ENCODE measurements at regions not wholly inside any gene's neighbourhood (a gene's known extent, or its start where the extent isn't known, plus 50 kb on each side); places are given as distances from the start of the nearest gene placed in this dataset.
A peak's percentile ranks its signal among the peaks of the same experiment; 100 is the strongest.

DNA sequence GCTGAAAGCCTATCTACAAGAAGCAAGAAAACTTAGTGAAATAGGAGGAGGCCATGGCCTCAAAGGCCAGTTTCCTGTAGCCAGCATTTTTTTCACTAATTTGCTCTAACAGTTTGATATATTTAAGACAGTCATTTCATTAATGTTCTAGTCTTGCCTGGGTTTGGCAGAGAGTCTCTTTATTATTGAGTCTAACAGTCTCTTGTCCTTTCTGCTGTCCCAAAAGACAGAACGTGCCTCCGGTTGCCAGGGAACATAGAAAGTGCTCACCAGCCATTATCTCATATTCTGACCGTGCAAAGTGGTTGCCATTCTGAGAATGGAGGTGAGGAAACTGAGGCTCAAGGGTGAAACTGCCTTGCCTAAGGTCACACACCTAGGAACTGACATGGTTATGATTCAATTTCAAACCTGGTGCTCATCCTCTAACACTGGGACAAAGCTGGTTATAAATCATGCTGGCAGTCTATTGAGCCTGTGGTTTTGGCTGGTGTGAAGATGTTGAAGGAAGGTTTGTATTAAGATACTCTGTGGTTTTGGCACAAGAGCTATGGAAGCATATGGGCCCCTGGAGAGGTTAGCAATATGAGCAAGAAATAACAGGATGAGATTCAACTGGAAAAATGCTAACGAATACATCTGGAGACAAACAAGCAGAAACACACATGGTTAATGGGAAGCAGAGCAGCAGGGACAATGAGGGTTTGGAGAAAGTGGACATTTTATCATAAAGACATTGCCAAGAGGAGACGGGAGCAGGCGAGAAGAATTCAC lies 903.3 kb upstream of the KLHL29 start (continued):
- TF ChIP-seq NR1H2 (CRISPR knock-in tag; IDR thresholded peaks at IDR 0.05), result no peak

DNA sequence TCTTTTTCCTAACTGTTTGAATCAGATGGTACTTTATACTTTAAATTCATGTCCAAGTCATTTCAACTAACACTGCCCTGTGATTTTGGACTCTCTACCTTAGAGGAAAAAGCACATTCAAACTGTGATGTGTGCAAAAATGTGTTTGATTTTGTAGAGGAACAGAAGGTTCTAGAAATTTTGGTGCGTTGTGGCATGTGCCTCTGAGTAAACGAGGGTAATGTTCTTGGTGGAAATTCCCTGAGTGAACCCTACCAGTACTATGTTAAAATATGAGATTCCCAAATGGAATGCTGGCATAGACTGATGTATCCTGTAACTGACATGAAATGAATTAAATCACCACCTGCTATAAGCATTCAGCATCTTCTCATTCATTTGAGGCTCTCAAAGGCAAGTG lies 901.9 kb upstream of the KLHL29 start:
- TF ChIP-seq ZNF671 (CRISPR knock-in tag; IDR thresholded peaks at IDR 0.05) (no peak), SMAD4 (CRISPR knock-in tag; IDR thresholded peaks at IDR 0.05) (no peak)
- TF ChIP-seq, protein P1, sequence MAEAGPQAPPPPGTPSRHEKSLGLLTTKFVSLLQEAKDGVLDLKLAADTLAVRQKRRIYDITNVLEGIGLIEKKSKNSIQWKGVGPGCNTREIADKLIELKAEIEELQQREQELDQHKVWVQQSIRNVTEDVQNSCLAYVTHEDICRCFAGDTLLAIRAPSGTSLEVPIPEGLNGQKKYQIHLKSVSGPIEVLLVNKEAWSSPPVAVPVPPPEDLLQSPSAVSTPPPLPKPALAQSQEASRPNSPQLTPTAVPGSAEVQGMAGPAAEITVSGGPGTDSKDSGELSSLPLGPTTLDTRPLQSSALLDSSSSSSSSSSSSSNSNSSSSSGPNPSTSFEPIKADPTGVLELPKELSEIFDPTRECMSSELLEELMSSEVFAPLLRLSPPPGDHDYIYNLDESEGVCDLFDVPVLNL (CRISPR knock-in tag; IDR thresholded peaks at IDR 0.05; ENCODE audit: borderline replicate concordance, low read depth), result no peak
- TF ChIP-seq, protein P2, sequence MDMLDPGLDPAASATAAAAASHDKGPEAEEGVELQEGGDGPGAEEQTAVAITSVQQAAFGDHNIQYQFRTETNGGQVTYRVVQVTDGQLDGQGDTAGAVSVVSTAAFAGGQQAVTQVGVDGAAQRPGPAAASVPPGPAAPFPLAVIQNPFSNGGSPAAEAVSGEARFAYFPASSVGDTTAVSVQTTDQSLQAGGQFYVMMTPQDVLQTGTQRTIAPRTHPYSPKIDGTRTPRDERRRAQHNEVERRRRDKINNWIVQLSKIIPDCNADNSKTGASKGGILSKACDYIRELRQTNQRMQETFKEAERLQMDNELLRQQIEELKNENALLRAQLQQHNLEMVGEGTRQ (CRISPR knock-in tag; IDR thresholded peaks at IDR 0.05), result no peak
- TF ChIP-seq, protein P3, sequence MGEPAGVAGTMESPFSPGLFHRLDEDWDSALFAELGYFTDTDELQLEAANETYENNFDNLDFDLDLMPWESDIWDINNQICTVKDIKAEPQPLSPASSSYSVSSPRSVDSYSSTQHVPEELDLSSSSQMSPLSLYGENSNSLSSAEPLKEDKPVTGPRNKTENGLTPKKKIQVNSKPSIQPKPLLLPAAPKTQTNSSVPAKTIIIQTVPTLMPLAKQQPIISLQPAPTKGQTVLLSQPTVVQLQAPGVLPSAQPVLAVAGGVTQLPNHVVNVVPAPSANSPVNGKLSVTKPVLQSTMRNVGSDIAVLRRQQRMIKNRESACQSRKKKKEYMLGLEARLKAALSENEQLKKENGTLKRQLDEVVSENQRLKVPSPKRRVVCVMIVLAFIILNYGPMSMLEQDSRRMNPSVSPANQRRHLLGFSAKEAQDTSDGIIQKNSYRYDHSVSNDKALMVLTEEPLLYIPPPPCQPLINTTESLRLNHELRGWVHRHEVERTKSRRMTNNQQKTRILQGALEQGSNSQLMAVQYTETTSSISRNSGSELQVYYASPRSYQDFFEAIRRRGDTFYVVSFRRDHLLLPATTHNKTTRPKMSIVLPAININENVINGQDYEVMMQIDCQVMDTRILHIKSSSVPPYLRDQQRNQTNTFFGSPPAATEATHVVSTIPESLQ (CRISPR knock-in tag; IDR thresholded peaks at IDR 0.05), result no peak
- TF ChIP-seq, protein P4, sequence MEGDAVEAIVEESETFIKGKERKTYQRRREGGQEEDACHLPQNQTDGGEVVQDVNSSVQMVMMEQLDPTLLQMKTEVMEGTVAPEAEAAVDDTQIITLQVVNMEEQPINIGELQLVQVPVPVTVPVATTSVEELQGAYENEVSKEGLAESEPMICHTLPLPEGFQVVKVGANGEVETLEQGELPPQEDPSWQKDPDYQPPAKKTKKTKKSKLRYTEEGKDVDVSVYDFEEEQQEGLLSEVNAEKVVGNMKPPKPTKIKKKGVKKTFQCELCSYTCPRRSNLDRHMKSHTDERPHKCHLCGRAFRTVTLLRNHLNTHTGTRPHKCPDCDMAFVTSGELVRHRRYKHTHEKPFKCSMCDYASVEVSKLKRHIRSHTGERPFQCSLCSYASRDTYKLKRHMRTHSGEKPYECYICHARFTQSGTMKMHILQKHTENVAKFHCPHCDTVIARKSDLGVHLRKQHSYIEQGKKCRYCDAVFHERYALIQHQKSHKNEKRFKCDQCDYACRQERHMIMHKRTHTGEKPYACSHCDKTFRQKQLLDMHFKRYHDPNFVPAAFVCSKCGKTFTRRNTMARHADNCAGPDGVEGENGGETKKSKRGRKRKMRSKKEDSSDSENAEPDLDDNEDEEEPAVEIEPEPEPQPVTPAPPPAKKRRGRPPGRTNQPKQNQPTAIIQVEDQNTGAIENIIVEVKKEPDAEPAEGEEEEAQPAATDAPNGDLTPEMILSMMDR (IDR thresholded peaks at IDR 0.05), result no peak
- TF ChIP-seq, protein P5, sequence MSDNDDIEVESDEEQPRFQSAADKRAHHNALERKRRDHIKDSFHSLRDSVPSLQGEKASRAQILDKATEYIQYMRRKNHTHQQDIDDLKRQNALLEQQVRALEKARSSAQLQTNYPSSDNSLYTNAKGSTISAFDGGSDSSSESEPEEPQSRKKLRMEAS (CRISPR knock-in tag; IDR thresholded peaks at IDR 0.05), result no peak
- CTCF ChIA-PET, result no interaction called here
- H3K4me3 Mint-ChIP-seq, result no peak overlapping the region
- ATAC-seq, result no peak
- H3K36me3 Mint-ChIP-seq, result no peaks in the 10 kb centered on the region
- peaks cover 5% of the 10 kb centered on the region; the same call in 1 of the 2 replicates for H3K9me3 Mint-ChIP-seq
- H3K27me3 Mint-ChIP-seq (ENCODE audit: low read depth), result no peaks in the 10 kb centered on the region
- H3K27ac Mint-ChIP-seq, result no peak overlapping the region
- POLR2A ChIA-PET, result no interaction called here
- H3K4me1 Mint-ChIP-seq, result peaks cover 16% of the 10 kb centered on the region
- DNase-seq (ENCODE audit: low spot score), result no peak

DNA sequence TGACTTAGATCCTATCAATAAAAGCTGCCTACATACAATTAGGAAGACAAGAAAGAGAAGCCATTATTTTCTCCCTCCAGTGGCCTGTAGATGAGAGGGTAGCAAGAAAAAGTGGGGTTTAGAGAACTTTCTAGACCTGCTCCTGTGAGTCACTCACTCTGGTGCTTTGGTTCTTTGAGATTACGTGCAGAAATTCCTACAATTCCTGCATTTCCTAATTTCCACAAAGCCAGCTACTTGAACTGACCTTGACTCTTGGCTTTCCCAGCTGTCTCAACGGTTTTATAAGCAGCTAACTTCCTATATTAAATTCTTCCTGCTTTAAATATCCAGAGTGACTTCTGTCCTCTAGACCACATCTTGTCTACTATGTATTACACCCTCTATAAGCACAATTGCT lies 899.5 kb upstream of the KLHL29 start:
- peak; percentile 53 for ATAC-seq
- ChIA-PET POLR2A (no interaction called here), CTCF (no interaction called here)
- Mint-ChIP-seq H3K36me3 (no peaks in the 10 kb centered on the region; the same call in 1 of the 2 replicates), H3K9me3 (peaks cover 21% of the 10 kb centered on the region), H3K4me1 (peaks cover 16% of the 10 kb centered on the region), H3K27me3 (ENCODE audit: low read depth) (no peaks in the 10 kb centered on the region), H3K27ac (no peak overlapping the region), H3K4me3 (no peak overlapping the region)
- DNase-seq (ENCODE audit: low spot score), result no peak
- TF ChIP-seq IRF2 (CRISPR knock-in tag; IDR thresholded peaks at IDR 0.05; ENCODE audit: borderline replicate concordance, low read depth), result no peak
- TF ChIP-seq, protein P6, sequence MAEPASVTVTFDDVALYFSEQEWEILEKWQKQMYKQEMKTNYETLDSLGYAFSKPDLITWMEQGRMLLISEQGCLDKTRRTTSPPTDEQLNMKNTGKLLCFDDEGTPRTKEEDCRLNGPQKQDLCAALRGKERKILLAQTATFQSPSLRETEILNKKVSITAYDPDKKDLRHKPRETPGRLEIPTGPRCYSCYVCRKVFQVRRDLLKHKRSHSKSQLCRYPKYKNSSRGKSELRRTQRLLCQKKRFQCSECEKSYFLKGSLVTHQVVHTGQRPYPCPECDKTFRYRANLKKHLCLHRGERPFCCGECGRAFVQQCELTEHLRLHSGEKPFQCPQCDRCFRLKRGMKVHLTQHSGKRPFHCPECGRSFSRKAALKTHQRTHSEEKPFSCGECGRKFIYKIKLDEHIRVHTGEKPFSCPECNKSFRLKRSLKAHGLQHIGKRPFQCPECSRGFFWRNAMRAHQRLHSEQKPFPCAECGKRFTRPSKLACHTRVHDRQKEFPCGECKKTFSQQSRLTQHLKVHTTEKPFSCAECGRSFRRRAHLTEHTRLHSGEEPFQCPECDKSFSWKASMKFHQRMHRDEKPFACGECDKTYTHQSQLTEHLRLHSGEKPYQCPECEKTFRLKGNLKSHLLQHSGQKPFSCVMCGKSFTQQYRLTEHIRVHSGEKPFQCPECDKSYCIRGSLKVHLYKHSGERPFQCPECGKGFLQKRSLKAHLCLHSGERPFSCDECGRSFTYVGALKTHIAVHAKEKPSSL (CRISPR knock-in tag; conservative IDR thresholded peaks at IDR 0.05), result no peak
- TF ChIP-seq, protein P7, sequence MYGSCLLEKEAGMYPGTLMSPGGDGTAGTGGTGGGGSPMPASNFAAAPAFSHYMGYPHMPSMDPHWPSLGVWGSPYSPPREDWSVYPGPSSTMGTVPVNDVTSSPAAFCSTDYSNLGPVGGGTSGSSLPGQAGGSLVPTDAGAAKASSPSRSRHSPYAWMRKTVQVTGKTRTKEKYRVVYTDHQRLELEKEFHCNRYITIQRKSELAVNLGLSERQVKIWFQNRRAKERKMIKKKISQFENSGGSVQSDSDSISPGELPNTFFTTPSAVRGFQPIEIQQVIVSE (CRISPR knock-in tag; IDR thresholded peaks at IDR 0.05; ENCODE audit: borderline replicate concordance), result no peak
- no peak for TF ChIP-seq FOXP1 (CRISPR knock-in tag; IDR thresholded peaks at IDR 0.05; ENCODE audit: borderline replicate concordance)
- TF ChIP-seq, protein P8, sequence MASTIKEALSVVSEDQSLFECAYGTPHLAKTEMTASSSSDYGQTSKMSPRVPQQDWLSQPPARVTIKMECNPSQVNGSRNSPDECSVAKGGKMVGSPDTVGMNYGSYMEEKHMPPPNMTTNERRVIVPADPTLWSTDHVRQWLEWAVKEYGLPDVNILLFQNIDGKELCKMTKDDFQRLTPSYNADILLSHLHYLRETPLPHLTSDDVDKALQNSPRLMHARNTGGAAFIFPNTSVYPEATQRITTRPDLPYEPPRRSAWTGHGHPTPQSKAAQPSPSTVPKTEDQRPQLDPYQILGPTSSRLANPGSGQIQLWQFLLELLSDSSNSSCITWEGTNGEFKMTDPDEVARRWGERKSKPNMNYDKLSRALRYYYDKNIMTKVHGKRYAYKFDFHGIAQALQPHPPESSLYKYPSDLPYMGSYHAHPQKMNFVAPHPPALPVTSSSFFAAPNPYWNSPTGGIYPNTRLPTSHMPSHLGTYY (CRISPR knock-in tag; IDR thresholded peaks at IDR 0.05), result no peak

Measured in WTC11 (cell line).